Effector memory CD4-positive, alpha-beta T cell (primary cell): ENCODE measurements at regions not wholly inside any gene's neighbourhood (a gene's known extent, or its start where the extent isn't known, plus 50 kb on each side); places are given as distances from the start of the nearest gene placed in this dataset.

Source experiments
- DNase-seq, 3 donors: peaks; one replicate each; pipeline ENCODE4 v3.0.0-alpha.2; 2020
- H3K27ac ChIP-seq: 2 replicates; pipeline ENCODE4 v1.7.0; 2013; ENCODE audit warnings: mild to moderate bottlenecking, low read length, moderate library complexity; ENCODE audit not compliant: insufficient read depth, poor library complexity, severe bottlenecking
- H3K27me3 ChIP-seq: replicated peaks from 2 replicates; pipeline ENCODE4 v1.7.0; 2013; ENCODE audit warnings: mild to moderate bottlenecking, low read length; ENCODE audit not compliant: insufficient read depth, control insufficient read depth, poor library complexity, severe bottlenecking
- H3K36me3 ChIP-seq: 2 replicates; pipeline ENCODE4 v1.7.0; 2013; ENCODE audit warnings: mild to moderate bottlenecking, low read length, moderate library complexity; ENCODE audit not compliant: control insufficient read depth, insufficient read depth
- H3K4me1 ChIP-seq: 2 replicates; pipeline ENCODE4 v1.7.0; 2013; ENCODE audit warnings: low read length, mild to moderate bottlenecking; ENCODE audit not compliant: control insufficient read depth, insufficient read depth, poor library complexity, severe bottlenecking
- H3K4me3 ChIP-seq: 2 replicates; pipeline ENCODE4 v1.7.0; 2013; ENCODE audit warnings: low read length, low read depth, mild to moderate bottlenecking; ENCODE audit not compliant: insufficient read depth, poor library complexity, severe bottlenecking
- H3K9me3 ChIP-seq: 2 replicates; pipeline ENCODE4 v1.7.0; 2013; ENCODE audit warnings: mild to moderate bottlenecking, low read length, moderate library complexity; ENCODE audit not compliant: control insufficient read depth

- no peak overlapping the region for H3K27ac ChIP-seq
- H3K9me3 ChIP-seq, result no peaks in the 10 kb centered on the region
- no peaks in the 10 kb centered on the region for H3K27me3 ChIP-seq
- no peak for DNase-seq
- no peak overlapping the region for H3K4me3 ChIP-seq
- H3K36me3 ChIP-seq, result no peaks in the 10 kb centered on the region
- no peaks in the 10 kb centered on the region for H3K4me1 ChIP-seq
These were observed 209.0 kb downstream of the ARRDC4 start for GRCh38 chr15:98169551-98169950.

DNA sequence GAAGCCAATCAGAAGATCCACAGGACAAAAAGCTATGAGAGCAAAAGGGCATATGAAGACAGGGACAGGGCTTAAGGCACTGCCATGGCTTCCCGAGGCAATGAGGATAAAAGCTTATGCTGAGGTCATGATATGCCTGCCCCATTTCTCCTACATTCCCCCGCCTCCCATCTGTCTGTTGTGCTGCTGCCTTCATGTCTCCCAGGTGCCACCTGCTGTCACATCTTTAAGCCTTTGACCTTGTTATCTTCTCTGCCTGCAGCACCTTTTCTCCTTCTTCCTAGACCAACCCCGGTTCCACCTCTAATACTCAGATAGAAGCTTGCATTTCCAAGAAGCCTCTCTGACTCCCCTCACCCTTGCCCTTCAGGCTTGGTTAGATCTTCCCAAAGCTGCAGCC, 213.8 kb downstream of the ARRDC4 start:
- no peak for DNase-seq
- Histone ChIP-seq H3K4me1 (no peaks in the 10 kb centered on the region), H3K27me3 (no peaks in the 10 kb centered on the region), H3K36me3 (no peaks in the 10 kb centered on the region), H3K27ac (no peak overlapping the region), H3K4me3 (no peak overlapping the region), H3K9me3 (no peaks in the 10 kb centered on the region)

- Histone ChIP-seq H3K36me3 (no peaks in the 10 kb centered on the region), H3K27ac (no peak overlapping the region), H3K9me3 (no peaks in the 10 kb centered on the region), H3K4me3 (no peak overlapping the region), H3K27me3 (no peaks in the 10 kb centered on the region), H3K4me1 (no peaks in the 10 kb centered on the region)
- DNase-seq, result no peak
These were observed 214.3 kb downstream of the ARRDC4 start for GRCh38 chr15:98174841-98175240.

DNA sequence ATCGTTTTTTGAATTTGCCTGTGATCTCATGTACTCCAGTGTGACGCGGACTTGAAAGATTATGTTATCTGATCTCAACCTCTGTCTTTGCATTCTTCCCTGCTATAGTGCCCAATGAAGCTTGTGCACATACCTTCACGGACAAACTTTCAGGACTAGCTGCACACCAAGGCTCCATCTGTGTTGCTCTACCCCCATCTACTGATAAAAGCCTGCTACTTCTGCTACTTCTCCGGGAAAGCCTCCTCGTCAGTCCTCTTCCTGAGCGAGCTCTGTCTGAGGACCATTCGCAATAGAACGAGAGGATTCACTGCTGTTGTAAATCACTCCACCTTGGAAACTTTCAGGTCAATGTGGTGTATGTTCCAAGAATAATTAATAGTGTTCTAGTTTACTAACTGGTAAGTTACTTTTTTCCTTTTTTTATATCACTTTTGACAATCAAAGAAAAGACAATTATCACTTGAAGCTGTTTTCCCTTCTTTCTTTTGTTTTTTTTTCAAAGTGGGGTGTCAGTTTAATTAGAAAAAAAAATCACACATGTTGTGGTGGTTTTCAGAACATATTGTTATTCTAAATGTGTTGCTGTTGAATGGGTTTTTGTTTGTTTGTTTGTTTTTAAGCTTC, 217.6 kb downstream of the ARRDC4 start:
- H3K27ac ChIP-seq, result no peak overlapping the region
- H3K27me3 ChIP-seq, result no peaks in the 10 kb centered on the region
- H3K4me3 ChIP-seq, result no peak overlapping the region
- no peaks in the 10 kb centered on the region for H3K36me3 ChIP-seq
- DNase-seq, result no peak
- no peaks in the 10 kb centered on the region for H3K4me1 ChIP-seq
- H3K9me3 ChIP-seq, result no peaks in the 10 kb centered on the region

GRCh38 chr15:98178861-98179260, 218.4 kb downstream of the ARRDC4 start:
- Histone ChIP-seq H3K4me3 (no peak overlapping the region), H3K4me1 (no peaks in the 10 kb centered on the region), H3K27me3 (no peaks in the 10 kb centered on the region), H3K9me3 (no peaks in the 10 kb centered on the region), H3K27ac (no peak overlapping the region), H3K36me3 (no peaks in the 10 kb centered on the region)
- DNase-seq, result no peak

DNA sequence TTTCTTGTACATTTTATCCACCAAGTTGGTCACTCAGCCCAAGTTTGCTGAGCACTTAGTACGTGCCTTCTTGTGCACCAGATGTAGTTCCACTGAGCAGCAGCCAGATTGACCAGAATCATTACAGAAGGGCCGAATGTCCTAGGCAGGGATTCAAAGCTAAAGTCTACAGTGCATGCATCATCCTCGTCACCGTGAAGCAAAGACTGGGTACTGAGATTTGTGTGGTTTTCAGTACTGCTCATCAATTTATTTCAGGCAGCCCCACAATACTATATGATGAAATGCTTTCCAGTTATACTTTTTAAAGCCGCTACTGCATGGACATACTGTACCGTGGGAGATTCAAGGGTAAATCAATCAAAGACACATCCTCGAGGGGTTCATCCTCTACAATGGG, 227.0 kb downstream of the ARRDC4 start:
- no peak for DNase-seq
- H3K27ac ChIP-seq, result no peak overlapping the region
- H3K27me3 ChIP-seq, result no peaks in the 10 kb centered on the region
- no peaks in the 10 kb centered on the region for H3K9me3 ChIP-seq
- no peak overlapping the region for H3K4me3 ChIP-seq
- H3K36me3 ChIP-seq, result no peaks in the 10 kb centered on the region
- no peaks in the 10 kb centered on the region for H3K4me1 ChIP-seq

DNA sequence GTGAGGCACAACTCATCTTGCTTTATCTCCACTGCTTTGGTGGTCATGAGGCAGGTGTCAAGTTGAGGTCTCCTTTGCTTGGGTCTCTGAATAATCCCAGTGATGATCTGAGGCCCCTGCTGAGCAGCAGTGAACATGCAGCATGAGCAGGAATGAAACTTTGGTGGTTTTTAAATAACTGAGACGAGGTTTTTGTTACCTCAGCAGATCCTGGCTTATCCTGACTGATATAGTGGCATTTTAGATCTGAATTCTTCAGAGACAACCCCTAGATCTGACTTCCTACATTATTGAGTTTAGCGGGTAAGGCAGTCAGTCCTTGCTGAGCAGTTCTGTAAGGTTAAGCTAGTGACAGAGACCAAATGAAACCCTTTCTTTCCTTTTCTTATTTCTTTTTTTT, 230.4 kb downstream of the ARRDC4 start:
- H3K27ac ChIP-seq, result no peak overlapping the region
- no peaks in the 10 kb centered on the region for H3K4me1 ChIP-seq
- H3K4me3 ChIP-seq, result no peak overlapping the region
- H3K27me3 ChIP-seq, result no peaks in the 10 kb centered on the region
- no peaks in the 10 kb centered on the region for H3K9me3 ChIP-seq
- no peak for DNase-seq
- H3K36me3 ChIP-seq, result no peaks in the 10 kb centered on the region

- Histone ChIP-seq H3K27ac (no peak overlapping the region), H3K9me3 (no peaks in the 10 kb centered on the region), H3K27me3 (no peaks in the 10 kb centered on the region), H3K4me3 (no peak overlapping the region), H3K4me1 (no peaks in the 10 kb centered on the region), H3K36me3 (no peaks in the 10 kb centered on the region)
- no peak for DNase-seq
These were observed 235.3 kb downstream of the ARRDC4 start for GRCh38 chr15:98195796-98196195.

DNA sequence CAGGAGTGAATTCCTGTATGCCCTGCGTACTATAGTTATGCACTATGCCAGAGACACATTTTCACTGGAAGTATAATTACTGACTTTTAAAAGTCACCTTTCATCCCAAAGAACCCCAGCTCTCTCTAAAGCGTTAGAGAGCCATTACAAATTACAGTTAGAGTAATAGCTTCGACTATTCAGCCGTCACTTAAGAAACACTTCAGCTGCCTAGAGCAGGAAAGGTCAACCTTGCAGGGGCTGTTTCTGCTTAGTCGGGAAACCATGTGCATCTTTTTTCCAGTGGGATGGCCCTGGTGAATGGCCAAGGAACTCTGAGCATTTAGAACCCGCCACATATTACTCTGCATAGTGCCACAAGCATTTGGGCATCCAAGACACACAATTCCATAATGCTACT, 235.9 kb downstream of the ARRDC4 start:
- H3K27ac ChIP-seq, result no peak overlapping the region
- DNase-seq, result no peak
- H3K27me3 ChIP-seq, result no peaks in the 10 kb centered on the region
- no peak overlapping the region for H3K4me3 ChIP-seq
- H3K4me1 ChIP-seq, result no peaks in the 10 kb centered on the region
- no peaks in the 10 kb centered on the region for H3K9me3 ChIP-seq
- no peaks in the 10 kb centered on the region for H3K36me3 ChIP-seq

DNA sequence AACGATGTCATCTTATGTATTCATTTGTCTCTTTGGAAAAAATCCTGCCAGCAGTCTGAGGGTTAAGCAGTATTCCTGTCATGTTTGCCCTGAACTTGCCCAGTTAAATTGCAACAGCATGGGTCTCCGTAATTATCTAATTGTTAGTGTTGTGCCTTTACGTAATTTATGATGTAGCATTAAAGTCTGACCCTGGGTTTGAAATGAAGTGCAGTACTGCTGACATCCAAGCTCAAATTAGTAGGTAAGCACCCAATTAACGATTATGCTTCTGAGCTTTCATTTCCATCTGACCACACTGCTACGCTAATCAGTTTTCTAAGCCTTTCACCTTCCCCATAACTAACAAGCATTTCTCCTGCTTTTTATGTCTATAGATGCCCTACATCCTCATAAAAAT, 241.8 kb downstream of the ARRDC4 start:
- Histone ChIP-seq H3K4me1 (no peaks in the 10 kb centered on the region), H3K4me3 (no peak overlapping the region), H3K27me3 (no peaks in the 10 kb centered on the region), H3K27ac (no peak overlapping the region), H3K36me3 (no peaks in the 10 kb centered on the region), H3K9me3 (no peaks in the 10 kb centered on the region)
- no peak for DNase-seq
